ENCODE measurements at regions not wholly inside any gene's neighbourhood (a gene's known extent, or its start where the extent isn't known, plus 50 kb on each side); places are given as distances from the start of the nearest gene placed in this dataset.

GRCh38 chr3:124532071-124532470, 198.2 kb upstream of the UMPS start:
- H2AFZ ChIP-seq (ENCODE audit: low read depth, low read length, severe bottlenecking) = no peak overlapping the region
- H3K27ac ChIP-seq (ENCODE audit: low read depth, low read length) = no peak overlapping the region
- no peak for TF ChIP-seq CTCF (IDR thresholded peaks at IDR 0.05; ENCODE audit: insufficient read depth, low read length, poor library complexity, severe bottlenecking)
- TF ChIP-seq EZH2phosphoT487 (conservative IDR thresholded peaks at IDR 0.05; ENCODE audit: low read length) = no peak
- no peak overlapping the region for H3K4me3 ChIP-seq (ENCODE audit: insufficient read depth, low read length, poor library complexity, severe bottlenecking)
- no peak overlapping the region for H3K4me2 ChIP-seq (ENCODE audit: low read depth, low read length, poor library complexity, severe bottlenecking)
- no peak overlapping the region for H3K9ac ChIP-seq (ENCODE audit: low read length)
- H4K20me1 ChIP-seq (ENCODE audit: low read depth, low read length) = no peaks in the 10 kb centered on the region
- no peaks in the 10 kb centered on the region for H3K9me3 ChIP-seq (ENCODE audit: insufficient read depth, low read length)
- H3K9me2 ChIP-seq (replicated peaks; ENCODE audit: insufficient read depth, low read length) = no peaks in the 10 kb centered on the region
- H3K27me3 ChIP-seq (ENCODE audit: low read length) = no peaks in the 10 kb centered on the region
- no peaks in the 10 kb centered on the region for H3K79me2 ChIP-seq (ENCODE audit: insufficient read depth, low read length)
- no peaks in the 10 kb centered on the region for H3F3A ChIP-seq (ENCODE audit: insufficient read depth)
- no peaks in the 10 kb centered on the region for H3K36me3 ChIP-seq (ENCODE audit: low read length)

GRCh38 chr3:124535306-124535705, 194.9 kb upstream of the UMPS start:
- Histone ChIP-seq H4K20me1 (ENCODE audit: low read depth, low read length) (no peaks in the 10 kb centered on the region), H2AFZ (ENCODE audit: low read depth, low read length, severe bottlenecking) (no peak overlapping the region), H3K4me3 (ENCODE audit: insufficient read depth, low read length, poor library complexity, severe bottlenecking) (no peak overlapping the region), H3K9ac (ENCODE audit: low read length) (no peak overlapping the region), H3K36me3 (ENCODE audit: low read length) (no peaks in the 10 kb centered on the region), H3K27ac (ENCODE audit: low read depth, low read length) (no peak overlapping the region), H3K9me3 (ENCODE audit: insufficient read depth, low read length) (no peaks in the 10 kb centered on the region), H3K4me2 (ENCODE audit: low read depth, low read length, poor library complexity, severe bottlenecking) (no peak overlapping the region), H3K9me2 (replicated peaks; ENCODE audit: insufficient read depth, low read length) (no peaks in the 10 kb centered on the region), H3K79me2 (ENCODE audit: insufficient read depth, low read length) (no peaks in the 10 kb centered on the region), H3K27me3 (ENCODE audit: low read length) (no peaks in the 10 kb centered on the region), H3F3A (ENCODE audit: insufficient read depth) (no peaks in the 10 kb centered on the region)
- TF ChIP-seq CTCF (IDR thresholded peaks at IDR 0.05; ENCODE audit: insufficient read depth, low read length, poor library complexity, severe bottlenecking) (no peak), EZH2phosphoT487 (conservative IDR thresholded peaks at IDR 0.05; ENCODE audit: low read length) (no peak)

GRCh38 chr3:124540550-124541211, 189.6 kb upstream of the UMPS start:
- no peak overlapping the region for H2AFZ ChIP-seq (ENCODE audit: low read depth, low read length, severe bottlenecking)
- H3F3A ChIP-seq (ENCODE audit: insufficient read depth) = no peaks in the 10 kb centered on the region
- TF ChIP-seq EZH2phosphoT487 (conservative IDR thresholded peaks at IDR 0.05; ENCODE audit: low read length) (no peak), CTCF (IDR thresholded peaks at IDR 0.05; ENCODE audit: insufficient read depth, low read length, poor library complexity, severe bottlenecking) (no peak)
- no peaks in the 10 kb centered on the region for H3K36me3 ChIP-seq (ENCODE audit: low read length)
- H3K79me2 ChIP-seq (ENCODE audit: insufficient read depth, low read length) = no peaks in the 10 kb centered on the region
- no peak overlapping the region for H3K4me2 ChIP-seq (ENCODE audit: low read depth, low read length, poor library complexity, severe bottlenecking)
- no peak overlapping the region for H3K27ac ChIP-seq (ENCODE audit: low read depth, low read length)
- H3K9me2 ChIP-seq (replicated peaks; ENCODE audit: insufficient read depth, low read length) = no peaks in the 10 kb centered on the region
- no peak overlapping the region for H3K4me3 ChIP-seq (ENCODE audit: insufficient read depth, low read length, poor library complexity, severe bottlenecking)
- no peaks in the 10 kb centered on the region for H4K20me1 ChIP-seq (ENCODE audit: low read depth, low read length)
- no peaks in the 10 kb centered on the region for H3K9me3 ChIP-seq (ENCODE audit: insufficient read depth, low read length)
- no peak overlapping the region for H3K9ac ChIP-seq (ENCODE audit: low read length)
- no peaks in the 10 kb centered on the region for H3K27me3 ChIP-seq (ENCODE audit: low read length)

Measured in SU-DHL-6 (cell line).